ENCODE measurements at regions not wholly inside any gene's neighbourhood (a gene's known extent, or its start where the extent isn't known, plus 50 kb on each side); places are given as distances from the start of the nearest gene placed in this dataset.

DNA sequence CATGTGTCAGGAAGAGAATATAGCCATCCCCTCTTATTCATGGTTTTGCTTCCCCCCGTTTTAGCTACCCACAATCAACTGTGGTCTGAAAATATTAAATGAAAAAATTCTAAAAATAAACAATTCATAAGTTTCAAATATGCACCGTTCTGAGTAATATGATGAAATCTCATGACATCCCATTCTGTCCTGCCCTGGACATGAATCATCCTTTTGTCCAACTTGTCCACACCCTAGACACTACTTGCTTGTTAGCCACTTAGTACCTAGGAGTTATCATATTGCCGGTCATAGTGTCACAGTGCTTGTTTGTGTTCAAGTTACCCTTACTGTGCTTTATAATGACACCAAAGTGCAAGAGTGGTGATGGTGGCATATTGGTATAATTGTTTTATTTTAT lies 113.5 kb downstream of the CAAP1 start:
- Histone ChIP-seq H3K27me3 (ENCODE audit: insufficient read depth) (no peaks in the 10 kb centered on the region), H3K36me3 (replicated peaks in 1 of 2; ENCODE audit: control insufficient read depth in 1 of 2, insufficient read depth in 2 of 2, low read length in 1 of 2) (no peaks in the 10 kb centered on the region), H3K79me2 (ENCODE audit: insufficient read depth) (no peaks in the 10 kb centered on the region), H3F3A (replicated peaks; ENCODE audit: insufficient read depth) (no peaks in the 10 kb centered on the region), H3K9me2 (no peaks in the 10 kb centered on the region), H3K27ac (ENCODE audit: low read depth in 2 of 2, low read length in 1 of 2) (no peak overlapping the region), H4K20me1 (ENCODE audit: insufficient read depth) (no peaks in the 10 kb centered on the region), H3K9ac (no peak overlapping the region), H3K4me3 (ENCODE audit: low read depth in 2 of 2, low read length in 1 of 2) (no peak overlapping the region), H2AFZ (ENCODE audit: low read depth) (no peak overlapping the region), H3K4me2 (no peak overlapping the region), H3K9me3 (no peaks in the 10 kb centered on the region), H3K4me1 (ENCODE audit: control insufficient read depth in 1 of 2, insufficient read depth in 2 of 2, low read depth in 1 of 2, low read length in 1 of 2) (no peaks in the 10 kb centered on the region)
- CTCF ChIA-PET, result no interaction called here
- no peak for DNase-seq
- TF ChIP-seq EZH2phosphoT487 (IDR thresholded peaks at IDR 0.05; ENCODE audit: borderline replicate concordance, low read depth) (no peak), NFIC (IDR thresholded peaks at IDR 0.05; ENCODE audit: borderline replicate concordance) (no peak), YY1 (IDR thresholded peaks at IDR 0.05; ENCODE audit: low read depth) (no peak), NRF1 (IDR thresholded peaks at IDR 0.05; ENCODE audit: low read depth, low read length) (no peak), RFX5 (IDR thresholded peaks at IDR 0.05; ENCODE audit: low read length) (no peak), FOSL2 (IDR thresholded peaks at IDR 0.05; ENCODE audit: borderline replicate concordance, low read depth) (no peak), SMC3 (IDR thresholded peaks at IDR 0.05; ENCODE audit: low read depth, low read length) (no peak)
- TF ChIP-seq, protein P1, sequence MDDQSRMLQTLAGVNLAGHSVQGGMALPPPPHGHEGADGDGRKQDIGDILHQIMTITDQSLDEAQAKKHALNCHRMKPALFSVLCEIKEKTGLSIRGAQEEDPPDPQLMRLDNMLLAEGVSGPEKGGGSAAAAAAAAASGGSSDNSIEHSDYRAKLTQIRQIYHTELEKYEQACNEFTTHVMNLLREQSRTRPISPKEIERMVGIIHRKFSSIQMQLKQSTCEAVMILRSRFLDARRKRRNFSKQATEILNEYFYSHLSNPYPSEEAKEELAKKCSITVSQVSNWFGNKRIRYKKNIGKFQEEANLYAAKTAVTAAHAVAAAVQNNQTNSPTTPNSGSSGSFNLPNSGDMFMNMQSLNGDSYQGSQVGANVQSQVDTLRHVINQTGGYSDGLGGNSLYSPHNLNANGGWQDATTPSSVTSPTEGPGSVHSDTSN (IDR thresholded peaks at IDR 0.05), result no peak
- WGBS (ENCODE audit: low lambda C conversion rate), result 58% methylated on average over 3 of the region's 3 CpGs
- POLR2A ChIA-PET, result no interaction called here

DNA sequence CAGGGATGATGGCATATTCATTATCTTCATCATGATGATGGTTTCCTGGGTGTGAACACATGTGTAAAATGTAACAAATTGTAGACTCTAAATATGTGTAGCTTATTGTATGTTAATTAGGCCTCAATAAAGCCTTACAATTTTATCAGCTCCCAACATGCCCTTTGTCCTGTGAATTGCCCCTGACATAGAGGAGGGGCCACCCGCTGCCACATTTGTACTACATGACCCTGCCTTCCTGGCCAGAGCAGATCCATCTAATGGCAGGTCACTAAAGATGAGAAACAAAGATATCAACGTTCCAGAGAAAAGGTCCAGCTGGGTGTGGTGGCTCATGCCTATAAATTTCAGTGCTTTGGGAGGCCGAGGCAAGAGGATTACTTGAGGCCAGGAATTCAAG lies 117.2 kb downstream of the CAAP1 start:
- CTCF ChIA-PET, result interaction anchor here (1.0 kb wide), 1 partner anchor 32 kb away, joined by 4 read pairs; no protein-coding TSS in a partner anchor
- H3K4me2 ChIP-seq, result no peak overlapping the region
- H3K27ac ChIP-seq (ENCODE audit: low read depth in 2 of 2, low read length in 1 of 2), result no peak overlapping the region
- no peak overlapping the region for H2AFZ ChIP-seq (ENCODE audit: low read depth)
- no peaks in the 10 kb centered on the region for H3F3A ChIP-seq (replicated peaks; ENCODE audit: insufficient read depth)
- H4K20me1 ChIP-seq (ENCODE audit: insufficient read depth), result no peaks in the 10 kb centered on the region
- H3K9me3 ChIP-seq, result no peaks in the 10 kb centered on the region
- H3K9me2 ChIP-seq, result no peaks in the 10 kb centered on the region
- DNase-seq, result no peak
- POLR2A ChIA-PET, result no interaction called here
- H3K79me2 ChIP-seq (ENCODE audit: insufficient read depth), result no peaks in the 10 kb centered on the region
- no peaks in the 10 kb centered on the region for H3K27me3 ChIP-seq (ENCODE audit: insufficient read depth)
- H3K4me3 ChIP-seq (ENCODE audit: low read depth in 2 of 2, low read length in 1 of 2), result no peak overlapping the region
- no peaks in the 10 kb centered on the region for H3K4me1 ChIP-seq (ENCODE audit: control insufficient read depth in 1 of 2, insufficient read depth in 2 of 2, low read depth in 1 of 2, low read length in 1 of 2)
- no peaks in the 10 kb centered on the region for H3K36me3 ChIP-seq (replicated peaks in 1 of 2; ENCODE audit: control insufficient read depth in 1 of 2, insufficient read depth in 2 of 2, low read length in 1 of 2)
- WGBS (ENCODE audit: low lambda C conversion rate), result 26% methylated on average over 3 of the region's 3 CpGs
- no peak overlapping the region for H3K9ac ChIP-seq
- TF ChIP-seq, protein P2, sequence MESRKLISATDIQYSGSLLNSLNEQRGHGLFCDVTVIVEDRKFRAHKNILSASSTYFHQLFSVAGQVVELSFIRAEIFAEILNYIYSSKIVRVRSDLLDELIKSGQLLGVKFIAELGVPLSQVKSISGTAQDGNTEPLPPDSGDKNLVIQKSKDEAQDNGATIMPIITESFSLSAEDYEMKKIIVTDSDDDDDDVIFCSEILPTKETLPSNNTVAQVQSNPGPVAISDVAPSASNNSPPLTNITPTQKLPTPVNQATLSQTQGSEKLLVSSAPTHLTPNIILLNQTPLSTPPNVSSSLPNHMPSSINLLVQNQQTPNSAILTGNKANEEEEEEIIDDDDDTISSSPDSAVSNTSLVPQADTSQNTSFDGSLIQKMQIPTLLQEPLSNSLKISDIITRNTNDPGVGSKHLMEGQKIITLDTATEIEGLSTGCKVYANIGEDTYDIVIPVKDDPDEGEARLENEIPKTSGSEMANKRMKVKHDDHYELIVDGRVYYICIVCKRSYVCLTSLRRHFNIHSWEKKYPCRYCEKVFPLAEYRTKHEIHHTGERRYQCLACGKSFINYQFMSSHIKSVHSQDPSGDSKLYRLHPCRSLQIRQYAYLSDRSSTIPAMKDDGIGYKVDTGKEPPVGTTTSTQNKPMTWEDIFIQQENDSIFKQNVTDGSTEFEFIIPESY (IDR thresholded peaks at IDR 0.05; ENCODE audit: borderline replicate concordance, low read depth), result no peak
- no peak for TF ChIP-seq YY1 (IDR thresholded peaks at IDR 0.05; ENCODE audit: low read depth)
- no peak for TF ChIP-seq EP300 (IDR thresholded peaks at IDR 0.05; ENCODE audit: borderline replicate concordance in 1 of 2, low read depth in 1 of 2, low read length in 1 of 2)
- TF ChIP-seq, protein P3, sequence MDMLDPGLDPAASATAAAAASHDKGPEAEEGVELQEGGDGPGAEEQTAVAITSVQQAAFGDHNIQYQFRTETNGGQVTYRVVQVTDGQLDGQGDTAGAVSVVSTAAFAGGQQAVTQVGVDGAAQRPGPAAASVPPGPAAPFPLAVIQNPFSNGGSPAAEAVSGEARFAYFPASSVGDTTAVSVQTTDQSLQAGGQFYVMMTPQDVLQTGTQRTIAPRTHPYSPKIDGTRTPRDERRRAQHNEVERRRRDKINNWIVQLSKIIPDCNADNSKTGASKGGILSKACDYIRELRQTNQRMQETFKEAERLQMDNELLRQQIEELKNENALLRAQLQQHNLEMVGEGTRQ (IDR thresholded peaks at IDR 0.05; ENCODE audit: borderline replicate concordance, low read depth, low read length), result no peak
- TF ChIP-seq, protein P4, sequence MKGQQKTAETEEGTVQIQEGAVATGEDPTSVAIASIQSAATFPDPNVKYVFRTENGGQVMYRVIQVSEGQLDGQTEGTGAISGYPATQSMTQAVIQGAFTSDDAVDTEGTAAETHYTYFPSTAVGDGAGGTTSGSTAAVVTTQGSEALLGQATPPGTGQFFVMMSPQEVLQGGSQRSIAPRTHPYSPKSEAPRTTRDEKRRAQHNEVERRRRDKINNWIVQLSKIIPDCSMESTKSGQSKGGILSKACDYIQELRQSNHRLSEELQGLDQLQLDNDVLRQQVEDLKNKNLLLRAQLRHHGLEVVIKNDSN (IDR thresholded peaks at IDR 0.05; ENCODE audit: borderline replicate concordance, low read depth), result no peak
- no peak for TF ChIP-seq POLR2AphosphoS5 (IDR thresholded peaks at IDR 0.05; ENCODE audit: low read depth, low read length)
- TF ChIP-seq GABPA (IDR thresholded peaks at IDR 0.05; ENCODE audit: low read depth), result no peak
- no peak for TF ChIP-seq SIN3A (IDR thresholded peaks at IDR 0.05; ENCODE audit: borderline replicate concordance, low read depth, low read length)
- no peak for TF ChIP-seq NRF1 (IDR thresholded peaks at IDR 0.05; ENCODE audit: low read depth, low read length)
- no peak for TF ChIP-seq SMC3 (IDR thresholded peaks at IDR 0.05; ENCODE audit: low read depth, low read length)
- TF ChIP-seq RCOR1 (IDR thresholded peaks at IDR 0.05; ENCODE audit: low read length), result no peak
- no peak for TF ChIP-seq ELF1 (IDR thresholded peaks at IDR 0.05)
- no peak for TF ChIP-seq MEF2A (IDR thresholded peaks at IDR 0.05; ENCODE audit: borderline replicate concordance, low read depth)
- TF ChIP-seq, protein P5, sequence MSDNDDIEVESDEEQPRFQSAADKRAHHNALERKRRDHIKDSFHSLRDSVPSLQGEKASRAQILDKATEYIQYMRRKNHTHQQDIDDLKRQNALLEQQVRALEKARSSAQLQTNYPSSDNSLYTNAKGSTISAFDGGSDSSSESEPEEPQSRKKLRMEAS (IDR thresholded peaks at IDR 0.05; ENCODE audit: low read depth), result no peak
- TF ChIP-seq RXRA (IDR thresholded peaks at IDR 0.05; ENCODE audit: borderline replicate concordance, low read depth), result no peak
- TF ChIP-seq TEAD4 (IDR thresholded peaks at IDR 0.05; ENCODE audit: borderline replicate concordance, insufficient read depth), result no peak
- TF ChIP-seq, protein P6, sequence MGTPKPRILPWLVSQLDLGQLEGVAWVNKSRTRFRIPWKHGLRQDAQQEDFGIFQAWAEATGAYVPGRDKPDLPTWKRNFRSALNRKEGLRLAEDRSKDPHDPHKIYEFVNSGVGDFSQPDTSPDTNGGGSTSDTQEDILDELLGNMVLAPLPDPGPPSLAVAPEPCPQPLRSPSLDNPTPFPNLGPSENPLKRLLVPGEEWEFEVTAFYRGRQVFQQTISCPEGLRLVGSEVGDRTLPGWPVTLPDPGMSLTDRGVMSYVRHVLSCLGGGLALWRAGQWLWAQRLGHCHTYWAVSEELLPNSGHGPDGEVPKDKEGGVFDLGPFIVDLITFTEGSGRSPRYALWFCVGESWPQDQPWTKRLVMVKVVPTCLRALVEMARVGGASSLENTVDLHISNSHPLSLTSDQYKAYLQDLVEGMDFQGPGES (IDR thresholded peaks at IDR 0.05; ENCODE audit: low read depth, low read length), result no peak
- TF ChIP-seq JUND (IDR thresholded peaks at IDR 0.05), result no peak

All from SK-N-SH (cell line).